ENCODE measurements at regions not wholly inside any gene's neighbourhood (a gene's known extent, or its start where the extent isn't known, plus 50 kb on each side); places are given as distances from the start of the nearest gene placed in this dataset.

DNA sequence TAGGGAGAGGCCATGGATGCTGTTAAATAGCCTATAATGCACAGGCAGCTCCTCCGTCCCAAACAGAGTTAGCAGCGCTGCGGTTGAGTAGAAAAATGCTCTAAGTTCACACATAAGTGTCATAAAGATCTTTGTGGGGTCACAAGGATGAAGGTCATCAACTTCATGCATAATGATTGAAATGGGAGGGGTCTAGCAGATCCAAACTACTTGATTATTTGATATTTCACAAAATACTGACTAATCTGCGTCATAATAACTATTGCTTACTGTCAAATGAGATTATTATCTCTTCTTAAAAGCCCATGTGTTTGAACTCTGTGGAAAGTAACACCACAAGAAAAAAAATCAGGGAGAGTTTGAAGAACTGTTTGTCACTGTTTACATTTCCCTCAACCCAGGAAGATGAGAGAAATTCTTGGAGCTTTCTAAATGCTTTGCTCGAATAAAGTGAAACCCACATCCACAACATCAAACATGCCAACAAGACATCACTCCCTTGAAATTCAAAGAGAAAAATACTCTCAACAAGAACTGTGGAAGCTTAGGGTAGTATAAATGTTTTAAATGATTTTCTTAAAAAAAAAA lies 50.5 kb upstream of the CREB1 start:
- TF ChIP-seq, protein P1, sequence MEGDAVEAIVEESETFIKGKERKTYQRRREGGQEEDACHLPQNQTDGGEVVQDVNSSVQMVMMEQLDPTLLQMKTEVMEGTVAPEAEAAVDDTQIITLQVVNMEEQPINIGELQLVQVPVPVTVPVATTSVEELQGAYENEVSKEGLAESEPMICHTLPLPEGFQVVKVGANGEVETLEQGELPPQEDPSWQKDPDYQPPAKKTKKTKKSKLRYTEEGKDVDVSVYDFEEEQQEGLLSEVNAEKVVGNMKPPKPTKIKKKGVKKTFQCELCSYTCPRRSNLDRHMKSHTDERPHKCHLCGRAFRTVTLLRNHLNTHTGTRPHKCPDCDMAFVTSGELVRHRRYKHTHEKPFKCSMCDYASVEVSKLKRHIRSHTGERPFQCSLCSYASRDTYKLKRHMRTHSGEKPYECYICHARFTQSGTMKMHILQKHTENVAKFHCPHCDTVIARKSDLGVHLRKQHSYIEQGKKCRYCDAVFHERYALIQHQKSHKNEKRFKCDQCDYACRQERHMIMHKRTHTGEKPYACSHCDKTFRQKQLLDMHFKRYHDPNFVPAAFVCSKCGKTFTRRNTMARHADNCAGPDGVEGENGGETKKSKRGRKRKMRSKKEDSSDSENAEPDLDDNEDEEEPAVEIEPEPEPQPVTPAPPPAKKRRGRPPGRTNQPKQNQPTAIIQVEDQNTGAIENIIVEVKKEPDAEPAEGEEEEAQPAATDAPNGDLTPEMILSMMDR (conservative IDR thresholded peaks at IDR 0.05; ENCODE audit: low read length), result no peak
- TF ChIP-seq EZH2phosphoT487 (IDR thresholded peaks at IDR 0.05; ENCODE audit: borderline replicate concordance), result no peak

Measured in Loucy (cell line).